Fibroblast of lung (primary cell): ENCODE measurements at regions not wholly inside any gene's neighbourhood (a gene's known extent, or its start where the extent isn't known, plus 50 kb on each side); places are given as distances from the start of the nearest gene placed in this dataset.

ENCODE experiments used
- CTCF ChIP-seq, 2 donors: IDR thresholded peaks in 1 of 2; conservative IDR thresholded peaks in 1 of 2; 1 replicate in 1 of 2; 2 replicates in 1 of 2; pipeline ENCODE4 v1.5.1; 2011 to 2012; ENCODE audit warnings: low read length in 2 of 2, control low read depth in 1 of 2, inconsistent platforms in 1 of 2, low read depth in 1 of 2, mild to moderate bottlenecking in 1 of 2
- EZH2 ChIP-seq: IDR thresholded peaks from 2 replicates; pipeline ENCODE4 v1.5.1; 2012; ENCODE audit warnings: low read length, control low read depth, mild to moderate bottlenecking; ENCODE audit errors: missing control alignments

GRCh38 chr22:49344161-49344560 lies 483.5 kb downstream of the BRD1 start:
- no peak for TF ChIP-seq CTCF (conservative IDR thresholded peaks at IDR 0.05 in 1 of 2, IDR thresholded peaks at IDR 0.05 in 1 of 2; ENCODE audit: low read depth in 1 of 2, low read length in 2 of 2)
- TF ChIP-seq EZH2: no peak
